ENCODE measurements at regions not wholly inside any gene's neighbourhood (a gene's known extent, or its start where the extent isn't known, plus 50 kb on each side); places are given as distances from the start of the nearest gene placed in this dataset.

GRCh38 chr6:155970876-155971708, 515.5 kb upstream of the NOX3 start:
- no peak for DNase-seq
- no peak overlapping the region for H3K4me3 ChIP-seq (ENCODE audit: insufficient read depth, low read depth, low read length)
- no peaks in the 10 kb centered on the region for H3K36me3 ChIP-seq (replicated peaks; ENCODE audit: control insufficient read depth, insufficient read depth, low read length)
- H3K27me3 ChIP-seq (ENCODE audit: control insufficient read depth, insufficient read depth, low read length): no peaks in the 10 kb centered on the region

- H3K4me3 ChIP-seq (ENCODE audit: insufficient read depth, low read depth, low read length): no peak overlapping the region
- H3K27me3 ChIP-seq (ENCODE audit: control insufficient read depth, insufficient read depth, low read length): no peaks in the 10 kb centered on the region
- DNase-seq: no peak
- H3K36me3 ChIP-seq (replicated peaks; ENCODE audit: control insufficient read depth, insufficient read depth, low read length): no peaks in the 10 kb centered on the region
Observed at GRCh38 chr6:155970472-155970871, 514.8 kb upstream of the NOX3 start.

GRCh38 chr6:155968921-155969320, 513.3 kb upstream of the NOX3 start:
- DNase-seq: no peak
- no peak overlapping the region for H3K4me3 ChIP-seq (ENCODE audit: insufficient read depth, low read depth, low read length)
- no peaks in the 10 kb centered on the region for H3K27me3 ChIP-seq (ENCODE audit: control insufficient read depth, insufficient read depth, low read length)
- H3K36me3 ChIP-seq (replicated peaks; ENCODE audit: control insufficient read depth, insufficient read depth, low read length): no peaks in the 10 kb centered on the region

- no peak overlapping the region for H3K4me3 ChIP-seq (ENCODE audit: insufficient read depth, low read depth, low read length)
- no peak for DNase-seq
- no peaks in the 10 kb centered on the region for H3K27me3 ChIP-seq (ENCODE audit: control insufficient read depth, insufficient read depth, low read length)
- no peaks in the 10 kb centered on the region for H3K36me3 ChIP-seq (replicated peaks; ENCODE audit: control insufficient read depth, insufficient read depth, low read length)
Observed at GRCh38 chr6:155967322-155967721, 511.7 kb upstream of the NOX3 start.

GRCh38 chr6:155964544-155964943, 508.9 kb upstream of the NOX3 start:
- Histone ChIP-seq H3K4me3 (ENCODE audit: insufficient read depth, low read depth, low read length) (no peak overlapping the region), H3K27me3 (ENCODE audit: control insufficient read depth, insufficient read depth, low read length) (no peaks in the 10 kb centered on the region), H3K36me3 (replicated peaks; ENCODE audit: control insufficient read depth, insufficient read depth, low read length) (no peaks in the 10 kb centered on the region)
- DNase-seq: no peak

GRCh38 chr6:155962276-155962675, 506.6 kb upstream of the NOX3 start:
- Histone ChIP-seq H3K36me3 (replicated peaks; ENCODE audit: control insufficient read depth, insufficient read depth, low read length) (no peaks in the 10 kb centered on the region), H3K4me3 (ENCODE audit: insufficient read depth, low read depth, low read length) (no peak overlapping the region), H3K27me3 (ENCODE audit: control insufficient read depth, insufficient read depth, low read length) (no peaks in the 10 kb centered on the region)
- DNase-seq: no peak

GRCh38 chr6:155959898-155960495, 504.4 kb upstream of the NOX3 start:
- Histone ChIP-seq H3K36me3 (replicated peaks; ENCODE audit: control insufficient read depth, insufficient read depth, low read length) (no peaks in the 10 kb centered on the region), H3K4me3 (ENCODE audit: insufficient read depth, low read depth, low read length) (no peak overlapping the region), H3K27me3 (ENCODE audit: control insufficient read depth, insufficient read depth, low read length) (no peaks in the 10 kb centered on the region)
- no peak for DNase-seq

GRCh38 chr6:155958550-155958949, 502.9 kb upstream of the NOX3 start:
- H3K27me3 ChIP-seq (ENCODE audit: control insufficient read depth, insufficient read depth, low read length): no peaks in the 10 kb centered on the region
- DNase-seq: no peak

GRCh38 chr6:155955038-155955437, 499.4 kb upstream of the NOX3 start:
- peak; percentile 65 for DNase-seq
- no peak overlapping the region for H3K4me3 ChIP-seq (ENCODE audit: insufficient read depth, low read depth, low read length)
- no peaks in the 10 kb centered on the region for H3K27me3 ChIP-seq (ENCODE audit: control insufficient read depth, insufficient read depth, low read length)
- no peaks in the 10 kb centered on the region for H3K36me3 ChIP-seq (replicated peaks; ENCODE audit: control insufficient read depth, insufficient read depth, low read length)

More at GRCh38 chr6:155958550-155958949, 502.9 kb upstream of the NOX3 start:
- H3K36me3 ChIP-seq (replicated peaks; ENCODE audit: control insufficient read depth, insufficient read depth, low read length): no peaks in the 10 kb centered on the region
- H3K4me3 ChIP-seq (ENCODE audit: insufficient read depth, low read depth, low read length): no peak overlapping the region

- DNase-seq: no peak
Observed at GRCh38 chr6:155954149-155954548, 498.5 kb upstream of the NOX3 start.

GRCh38 chr6:155949256-155949655, 493.6 kb upstream of the NOX3 start:
- H3K36me3 ChIP-seq (replicated peaks; ENCODE audit: control insufficient read depth, insufficient read depth, low read length): no peaks in the 10 kb centered on the region
- no peak overlapping the region for H3K4me3 ChIP-seq (ENCODE audit: insufficient read depth, low read depth, low read length)
- H3K27me3 ChIP-seq (ENCODE audit: control insufficient read depth, insufficient read depth, low read length): no peaks in the 10 kb centered on the region
- DNase-seq: no peak

More at GRCh38 chr6:155954149-155954548, 498.5 kb upstream of the NOX3 start:
- Histone ChIP-seq H3K36me3 (replicated peaks; ENCODE audit: control insufficient read depth, insufficient read depth, low read length) (no peaks in the 10 kb centered on the region), H3K4me3 (ENCODE audit: insufficient read depth, low read depth, low read length) (no peak overlapping the region), H3K27me3 (ENCODE audit: control insufficient read depth, insufficient read depth, low read length) (no peaks in the 10 kb centered on the region)

- no peak for DNase-seq
- Histone ChIP-seq H3K27me3 (ENCODE audit: control insufficient read depth, insufficient read depth, low read length) (no peaks in the 10 kb centered on the region), H3K4me3 (ENCODE audit: insufficient read depth, low read depth, low read length) (no peak overlapping the region), H3K36me3 (replicated peaks; ENCODE audit: control insufficient read depth, insufficient read depth, low read length) (no peaks in the 10 kb centered on the region)
Observed at GRCh38 chr6:155946860-155947259, 491.2 kb upstream of the NOX3 start.

GRCh38 chr6:155943635-155944034, 488.0 kb upstream of the NOX3 start:
- H3K4me3 ChIP-seq (ENCODE audit: insufficient read depth, low read depth, low read length): no peak overlapping the region

GRCh38 chr6:155939253-155939652, 483.6 kb upstream of the NOX3 start:
- no peaks in the 10 kb centered on the region for H3K36me3 ChIP-seq (replicated peaks; ENCODE audit: control insufficient read depth, insufficient read depth, low read length)
- no peak for DNase-seq
- no peaks in the 10 kb centered on the region for H3K27me3 ChIP-seq (ENCODE audit: control insufficient read depth, insufficient read depth, low read length)
- no peak overlapping the region for H3K4me3 ChIP-seq (ENCODE audit: insufficient read depth, low read depth, low read length)

More at GRCh38 chr6:155943635-155944034, 488.0 kb upstream of the NOX3 start:
- Histone ChIP-seq H3K27me3 (ENCODE audit: control insufficient read depth, insufficient read depth, low read length) (no peaks in the 10 kb centered on the region), H3K36me3 (replicated peaks; ENCODE audit: control insufficient read depth, insufficient read depth, low read length) (no peaks in the 10 kb centered on the region)
- no peak for DNase-seq

- H3K36me3 ChIP-seq (replicated peaks; ENCODE audit: control insufficient read depth, insufficient read depth, low read length): no peaks in the 10 kb centered on the region
- DNase-seq: no peak
- H3K27me3 ChIP-seq (ENCODE audit: control insufficient read depth, insufficient read depth, low read length): no peaks in the 10 kb centered on the region
- no peak overlapping the region for H3K4me3 ChIP-seq (ENCODE audit: insufficient read depth, low read depth, low read length)
Observed at GRCh38 chr6:155936551-155936950, 480.9 kb upstream of the NOX3 start.

All from H7 (cell line).